ENCODE measurements at regions not wholly inside any gene's neighbourhood (a gene's known extent, or its start where the extent isn't known, plus 50 kb on each side); places are given as distances from the start of the nearest gene placed in this dataset.

GRCh38 chr12:45558353-45558752 lies 171.2 kb upstream of the ARID2 start:
- TF ChIP-seq CTCF (IDR thresholded peaks at IDR 0.05) = no peak
- no peak for TF ChIP-seq POLR2A (IDR thresholded peaks at IDR 0.05)
